HEK293T (cell line): ENCODE measurements at regions not wholly inside any gene's neighbourhood (a gene's known extent, or its start where the extent isn't known, plus 50 kb on each side); places are given as distances from the start of the nearest gene placed in this dataset.

ENCODE experiments used
- CTCF ChIA-PET: fragments of 350-600 bp; formaldehyde crosslinking; extraction: SDS; loops from one replicate; lab custom pipeline; 2021; ENCODE audit warnings: antibody characterized with exemption, inconsistent platforms; lab: Yijun Ruan, JAX
- POLR2A ChIA-PET: fragments of 350-600 bp; formaldehyde crosslinking; extraction: SDS; loops from one replicate; lab custom pipeline; 2020; ENCODE audit warnings: antibody characterized with exemption, inconsistent platforms; lab: Yijun Ruan, JAX
- DNase-seq: peaks from one replicate; pipeline ENCODE4 v3.0.0; 2012; ENCODE audit warnings: mixed read lengths; ENCODE audit errors: extremely low spot score
- ARNT ChIP-seq: fragments of 450-650 bp; IDR thresholded peaks from 2 replicates; pipeline ENCODE4 v1.6.1; 2017; ENCODE audit warnings: mild to moderate bottlenecking
- BHLHE40 ChIP-seq: fragments of 450-650 bp; IDR thresholded peaks from 2 replicates; pipeline ENCODE4 v1.6.1; 2016; ENCODE audit warnings: mild to moderate bottlenecking, moderate library complexity, borderline replicate concordance
- CTBP1 ChIP-seq: fragments of 450-650 bp; IDR thresholded peaks from 2 replicates; pipeline ENCODE4 v1.6.1; 2016; ENCODE audit warnings: borderline replicate concordance
- ELF4 ChIP-seq: fragments of 450-650 bp; IDR thresholded peaks from 2 replicates; pipeline ENCODE4 v1.6.1; 2017; ENCODE audit warnings: antibody characterized with exemption
- FOXA1 ChIP-seq: fragments of 450-650 bp; IDR thresholded peaks from 2 replicates; pipeline ENCODE4 v1.6.1; 2016; ENCODE audit warnings: mild to moderate bottlenecking
- FOXK2 ChIP-seq: fragments of 450-650 bp; IDR thresholded peaks from 2 replicates; pipeline ENCODE4 v1.6.1; 2016; ENCODE audit warnings: mild to moderate bottlenecking
- FOXM1 ChIP-seq: fragments of 450-650 bp; IDR thresholded peaks from 2 replicates; pipeline ENCODE4 v1.6.1; 2017; ENCODE audit warnings: mild to moderate bottlenecking, borderline replicate concordance
- HDGF ChIP-seq: fragments of 450-650 bp; IDR thresholded peaks from 2 replicates; pipeline ENCODE4 v1.6.1; 2017; ENCODE audit warnings: antibody characterized with exemption, borderline replicate concordance
- L3MBTL2 ChIP-seq: fragments of 450-650 bp; conservative IDR thresholded peaks from 2 replicates; pipeline ENCODE4 v1.6.1; 2016; ENCODE audit warnings: mild to moderate bottlenecking
- LEF1 ChIP-seq: fragments of 450-650 bp; IDR thresholded peaks from 2 replicates; pipeline ENCODE4 v1.6.1; 2017; ENCODE audit warnings: mild to moderate bottlenecking, borderline replicate concordance
- NFRKB ChIP-seq: fragments of 450-650 bp; IDR thresholded peaks from 2 replicates; pipeline ENCODE4 v1.6.1; 2016; ENCODE audit warnings: mild to moderate bottlenecking, moderate library complexity
- SP1 ChIP-seq: fragments of 450-650 bp; IDR thresholded peaks from 2 replicates; pipeline ENCODE4 v1.6.1; 2017
- SUZ12 ChIP-seq: fragments of 450-650 bp; IDR thresholded peaks from 2 replicates; pipeline ENCODE4 v1.6.1; 2016; ENCODE audit warnings: mild to moderate bottlenecking
- TARDBP ChIP-seq: fragments of 450-650 bp; IDR thresholded peaks from 2 replicates; pipeline ENCODE4 v1.6.1; 2016
- ZNF384 ChIP-seq: fragments of 450-650 bp; IDR thresholded peaks from 2 replicates; pipeline ENCODE4 v1.6.1; 2016
- TF ChIP-seq, protein P1 (sequence below): fragments of 450-650 bp; IDR thresholded peaks from 2 replicates; pipeline ENCODE4 v1.6.1; 2016

DNA sequence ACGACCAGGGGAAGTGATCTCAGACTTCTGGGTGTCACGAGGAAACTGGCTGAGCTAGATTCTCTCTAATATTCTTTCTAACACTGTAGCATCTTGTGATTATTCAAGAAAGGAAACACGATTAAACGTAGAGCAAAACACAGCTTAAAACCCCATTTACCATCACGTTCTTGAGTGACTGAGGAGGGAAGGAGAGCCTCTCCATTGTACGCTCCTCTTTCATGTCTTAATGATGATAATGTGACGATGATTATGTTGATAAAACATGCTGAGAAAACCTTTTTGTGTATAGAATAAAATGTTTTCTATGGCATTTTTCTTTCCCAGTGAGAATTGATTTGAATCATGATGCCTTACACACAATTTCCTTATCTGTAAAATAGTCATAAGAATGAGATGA is 705.6 kb upstream of the ID2 start:
- no peak for TF ChIP-seq ELF4
- TF ChIP-seq L3MBTL2, result no peak
- TF ChIP-seq FOXA1, result no peak
- no peak for TF ChIP-seq SUZ12
- no peak for TF ChIP-seq FOXK2
- no peak for TF ChIP-seq ZNF384
- TF ChIP-seq HDGF, result no peak
- TF ChIP-seq FOXM1, result no peak
- TF ChIP-seq NFRKB, result no peak
- no peak for TF ChIP-seq ARNT
- TF ChIP-seq, protein P1, sequence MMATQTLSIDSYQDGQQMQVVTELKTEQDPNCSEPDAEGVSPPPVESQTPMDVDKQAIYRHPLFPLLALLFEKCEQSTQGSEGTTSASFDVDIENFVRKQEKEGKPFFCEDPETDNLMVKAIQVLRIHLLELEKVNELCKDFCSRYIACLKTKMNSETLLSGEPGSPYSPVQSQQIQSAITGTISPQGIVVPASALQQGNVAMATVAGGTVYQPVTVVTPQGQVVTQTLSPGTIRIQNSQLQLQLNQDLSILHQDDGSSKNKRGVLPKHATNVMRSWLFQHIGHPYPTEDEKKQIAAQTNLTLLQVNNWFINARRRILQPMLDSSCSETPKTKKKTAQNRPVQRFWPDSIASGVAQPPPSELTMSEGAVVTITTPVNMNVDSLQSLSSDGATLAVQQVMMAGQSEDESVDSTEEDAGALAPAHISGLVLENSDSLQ, result no peak
- no peak for TF ChIP-seq SP1
- no peak for TF ChIP-seq TARDBP
- POLR2A ChIA-PET, result no interaction called here
- CTCF ChIA-PET, result no interaction called here
- DNase-seq, result no peak

DNA sequence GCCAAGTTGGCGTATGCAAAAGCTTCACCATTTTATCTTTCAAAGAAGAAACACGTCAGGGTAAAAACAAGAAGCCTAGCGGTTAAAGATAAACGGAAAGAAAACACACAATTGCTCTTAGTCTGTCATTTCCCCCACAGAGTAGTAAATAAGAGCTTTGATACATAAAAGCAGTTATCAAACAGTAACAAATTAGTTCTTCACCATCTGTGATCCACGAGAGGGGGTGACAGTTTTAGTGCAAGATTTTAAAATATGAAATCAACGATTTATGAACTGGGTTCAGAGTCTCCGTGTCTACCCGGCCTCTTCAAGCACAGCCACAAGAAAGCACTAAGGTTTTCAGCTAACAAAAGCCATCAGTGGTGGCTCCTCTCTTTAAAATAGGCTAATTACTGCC is 703.9 kb upstream of the ID2 start:
- TF ChIP-seq L3MBTL2, result no peak
- no peak for TF ChIP-seq NFRKB
- ChIA-PET CTCF (no interaction called here), POLR2A (no interaction called here)
- no peak for DNase-seq

DNA sequence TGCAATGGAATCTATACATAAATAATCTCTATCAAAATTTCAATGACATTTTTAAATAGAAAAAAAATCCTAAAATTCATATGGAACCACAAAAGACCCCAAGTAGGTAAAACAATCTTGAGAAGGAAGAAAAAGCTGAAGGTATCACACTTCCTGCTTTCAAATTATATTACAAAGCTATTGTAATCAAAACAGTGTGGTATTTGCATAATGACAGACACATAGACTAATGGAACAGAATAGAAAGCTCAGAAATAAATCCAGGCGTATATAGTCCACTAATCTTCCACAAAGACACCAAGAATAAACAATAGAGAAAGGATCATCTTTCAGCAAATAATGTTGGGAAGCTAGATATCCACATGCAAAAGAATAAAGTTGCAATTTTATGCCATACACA is 699.8 kb upstream of the ID2 start:
- POLR2A ChIA-PET, result no interaction called here
- no peak for DNase-seq

DNA sequence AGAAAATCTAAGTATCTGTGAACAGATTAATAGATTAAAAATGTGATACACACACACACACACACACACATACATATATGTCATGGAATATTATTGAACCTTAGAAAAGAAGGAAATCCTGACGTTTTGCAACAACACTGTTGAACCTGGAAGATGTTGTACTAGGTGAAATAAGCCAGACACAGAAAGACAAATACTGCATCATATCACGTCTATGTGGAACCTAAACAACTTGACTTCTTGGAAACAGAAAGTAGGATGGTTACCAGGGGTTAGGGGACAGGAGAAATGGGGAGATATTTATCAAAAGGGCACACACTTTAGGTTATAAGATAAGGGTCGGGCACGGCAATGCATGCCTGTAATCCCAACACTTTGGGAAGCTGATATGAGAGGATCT is 698.4 kb upstream of the ID2 start:
- CTCF ChIA-PET, result no interaction called here
- POLR2A ChIA-PET, result no interaction called here
- DNase-seq, result no peak
- TF ChIP-seq LEF1 (no peak), ZNF384 (no peak), FOXA1 (no peak), FOXK2 (no peak), SP1 (no peak), ARNT (no peak), NFRKB (no peak), FOXM1 (no peak), BHLHE40 (no peak), HDGF (no peak)
- TF ChIP-seq, protein P1, result no peak

More for the DNA sequence above, 699.8 kb upstream of the ID2 start:
- no peak for TF ChIP-seq CTBP1
- TF ChIP-seq SP1, result no peak
- TF ChIP-seq TARDBP, result no peak
- no peak for TF ChIP-seq HDGF
- no peak for TF ChIP-seq LEF1
- no peak for TF ChIP-seq FOXK2
- TF ChIP-seq ELF4, result no peak
- no peak for TF ChIP-seq BHLHE40
- no peak for TF ChIP-seq ARNT
- no peak for TF ChIP-seq FOXA1
- TF ChIP-seq L3MBTL2, result no peak
- no peak for TF ChIP-seq ZNF384
- no peak for TF ChIP-seq NFRKB
- TF ChIP-seq FOXM1, result no peak
- no peak for TF ChIP-seq SUZ12
- TF ChIP-seq, protein P1, result no peak
- CTCF ChIA-PET, result no interaction called here

DNA sequence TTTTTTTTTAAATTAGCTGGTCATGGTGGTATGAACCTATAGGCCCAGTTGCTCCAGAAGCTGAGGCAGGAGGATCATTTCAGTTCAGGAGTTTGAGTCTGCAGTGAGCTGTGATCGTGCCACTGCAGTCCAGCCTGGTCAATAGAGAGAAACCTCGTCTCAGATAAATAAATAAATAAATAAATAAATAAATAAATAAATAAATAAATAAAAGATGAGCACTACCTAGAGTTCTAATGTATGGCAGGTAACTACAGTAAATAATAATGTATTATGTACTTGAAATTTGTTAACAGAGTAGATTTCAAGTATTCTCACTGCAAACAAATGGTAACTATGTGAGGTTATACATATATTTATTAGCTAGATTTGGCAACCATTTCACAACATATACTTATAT is 697.9 kb upstream of the ID2 start:
- DNase-seq, result no peak
- TF ChIP-seq FOXK2, result no peak
- TF ChIP-seq, protein P1, result no peak
- no peak for TF ChIP-seq TARDBP
- no peak for TF ChIP-seq ZNF384
- no peak for TF ChIP-seq ELF4
- TF ChIP-seq BHLHE40, result no peak
- TF ChIP-seq FOXM1, result no peak
- TF ChIP-seq NFRKB, result no peak
- TF ChIP-seq FOXA1, result no peak
- no peak for TF ChIP-seq CTBP1
- no peak for TF ChIP-seq HDGF
- CTCF ChIA-PET, result no interaction called here

DNA sequence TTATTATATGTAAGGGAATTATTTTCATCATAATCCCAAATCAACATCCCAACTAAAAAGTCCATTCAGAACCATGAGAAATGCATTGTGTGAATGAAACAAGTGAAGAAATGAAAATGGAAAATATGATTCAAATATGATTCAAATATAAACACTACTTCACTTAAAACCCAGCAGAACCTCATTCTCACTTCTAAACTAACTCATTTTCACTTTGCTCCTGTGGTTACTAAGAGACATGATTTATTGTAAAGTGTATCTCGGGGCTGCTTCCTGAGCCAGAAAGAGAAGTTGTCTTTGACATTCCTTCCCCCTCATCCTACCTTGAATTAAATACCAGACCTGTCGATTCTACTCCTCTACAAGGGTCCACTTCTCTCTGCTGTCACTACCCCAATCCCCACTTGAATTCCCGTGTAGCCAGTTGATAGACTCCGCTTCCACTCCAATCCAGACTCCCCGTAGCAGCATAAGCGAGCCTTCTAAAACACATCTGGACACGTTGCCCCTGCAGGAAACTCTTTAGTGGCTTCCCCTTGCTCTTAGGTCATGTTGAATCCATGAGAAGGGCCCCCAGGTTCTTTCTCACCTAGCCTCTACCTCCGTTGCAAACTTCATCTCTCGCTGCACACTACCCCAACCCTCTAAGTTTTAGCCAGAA is 697.0 kb upstream of the ID2 start:
- ChIA-PET POLR2A (no interaction called here), CTCF (no interaction called here)
- no peak for DNase-seq
- TF ChIP-seq ELF4, result no peak
- TF ChIP-seq, protein P1, result no peak
- no peak for TF ChIP-seq HDGF
- no peak for TF ChIP-seq LEF1
- TF ChIP-seq FOXK2, result no peak
- TF ChIP-seq SP1, result no peak
- TF ChIP-seq TARDBP, result no peak
- TF ChIP-seq ZNF384, result no peak
- no peak for TF ChIP-seq L3MBTL2
- no peak for TF ChIP-seq SUZ12
- no peak for TF ChIP-seq ARNT
- no peak for TF ChIP-seq FOXM1

More for the DNA sequence above, 697.9 kb upstream of the ID2 start:
- POLR2A ChIA-PET, result no interaction called here
